ENCODE measurements at regions not wholly inside any gene's neighbourhood (a gene's known extent, or its start where the extent isn't known, plus 50 kb on each side); places are given as distances from the start of the nearest gene placed in this dataset.

DNA sequence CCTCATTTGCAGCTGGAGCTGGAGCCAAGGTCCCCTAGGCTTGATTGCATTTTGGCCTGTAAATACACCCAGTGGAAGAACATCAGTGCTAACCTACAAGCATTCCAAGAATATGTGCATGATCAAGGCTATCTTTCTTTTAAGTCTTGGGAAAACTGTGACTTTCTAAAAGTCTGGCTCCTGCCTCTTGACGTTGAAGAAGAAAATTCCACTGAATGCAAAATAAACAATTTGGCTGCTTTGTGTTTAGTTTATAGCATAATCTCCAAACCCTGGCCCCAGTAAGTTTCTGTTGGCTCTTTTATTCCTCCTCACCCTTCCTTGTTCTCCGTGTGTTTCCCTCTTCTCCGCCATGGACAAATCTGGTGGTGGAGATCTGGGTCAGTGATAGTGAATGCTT, 109.3 kb upstream of the TLE1 start:
- TF ChIP-seq, protein P1, sequence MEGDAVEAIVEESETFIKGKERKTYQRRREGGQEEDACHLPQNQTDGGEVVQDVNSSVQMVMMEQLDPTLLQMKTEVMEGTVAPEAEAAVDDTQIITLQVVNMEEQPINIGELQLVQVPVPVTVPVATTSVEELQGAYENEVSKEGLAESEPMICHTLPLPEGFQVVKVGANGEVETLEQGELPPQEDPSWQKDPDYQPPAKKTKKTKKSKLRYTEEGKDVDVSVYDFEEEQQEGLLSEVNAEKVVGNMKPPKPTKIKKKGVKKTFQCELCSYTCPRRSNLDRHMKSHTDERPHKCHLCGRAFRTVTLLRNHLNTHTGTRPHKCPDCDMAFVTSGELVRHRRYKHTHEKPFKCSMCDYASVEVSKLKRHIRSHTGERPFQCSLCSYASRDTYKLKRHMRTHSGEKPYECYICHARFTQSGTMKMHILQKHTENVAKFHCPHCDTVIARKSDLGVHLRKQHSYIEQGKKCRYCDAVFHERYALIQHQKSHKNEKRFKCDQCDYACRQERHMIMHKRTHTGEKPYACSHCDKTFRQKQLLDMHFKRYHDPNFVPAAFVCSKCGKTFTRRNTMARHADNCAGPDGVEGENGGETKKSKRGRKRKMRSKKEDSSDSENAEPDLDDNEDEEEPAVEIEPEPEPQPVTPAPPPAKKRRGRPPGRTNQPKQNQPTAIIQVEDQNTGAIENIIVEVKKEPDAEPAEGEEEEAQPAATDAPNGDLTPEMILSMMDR (optimal IDR thresholded peaks at IDR 0.05 in 1 of 3, IDR thresholded peaks at IDR 0.05 in 1 of 3, conservative IDR thresholded peaks at IDR 0.05 in 1 of 3; ENCODE audit: extremely low read depth in 1 of 3, insufficient read depth in 2 of 3, low read length in 3 of 3), result no peak
- no peak for TF ChIP-seq EZH2 (IDR thresholded peaks at IDR 0.05; ENCODE audit: low read length)
